MM.1S (cell line): ENCODE measurements at regions not wholly inside any gene's neighbourhood (a gene's known extent, or its start where the extent isn't known, plus 50 kb on each side); places are given as distances from the start of the nearest gene placed in this dataset.

Source experiments
- CTCF ChIP-seq: fragments of 300-600 bp; sonication (generic); IDR thresholded peaks from 2 replicates; pipeline ENCODE4 v1.5.1; 2016; ENCODE audit warnings: antibody characterized with exemption, low read length, mixed read lengths
- EZH2 ChIP-seq: fragments of 300-600 bp; sonication (generic); optimal IDR thresholded peaks from 2 replicates; pipeline ENCODE3; 2017; ENCODE audit warnings: low read depth, mild to moderate bottlenecking, antibody characterized with exemption, low read length, mixed read lengths
- EZH2phosphoT487 ChIP-seq: fragments of 300-600 bp; sonication (generic); IDR thresholded peaks from 2 replicates; pipeline ENCODE4 v1.6.1; 2018; ENCODE audit warnings: antibody characterized with exemption, low read length

- TF ChIP-seq CTCF (no peak), EZH2 (no peak), EZH2phosphoT487 (no peak)
These were observed 87.8 kb upstream of the EEA1 start for GRCh38 chr12:93016752-93017350.
